ENCODE measurements at regions not wholly inside any gene's neighbourhood (a gene's known extent, or its start where the extent isn't known, plus 50 kb on each side); places are given as distances from the start of the nearest gene placed in this dataset.

GRCh38 chr4:152225680-152226079, 310.2 kb downstream of the FBXW7 start:
- Mint-ChIP-seq H3K36me3 (ENCODE audit: low read depth) (peaks cover 2% of the 10 kb centered on the region), H3K27ac (no peak overlapping the region), H3K27me3 (ENCODE audit: insufficient read depth) (no peaks in the 10 kb centered on the region), H3K9me3 (no peaks in the 10 kb centered on the region), H3K4me1 (ENCODE audit: low read depth) (peaks cover 18% of the 10 kb centered on the region), H3K4me3 (no peak overlapping the region)
- intact Hi-C loops (cut with micrococcal nuclease), result no loop called here
- no peak for DNase-seq (ENCODE audit: low spot score)

- no peaks in the 10 kb centered on the region for H3K9me3 Mint-ChIP-seq
- H3K4me1 Mint-ChIP-seq (ENCODE audit: low read depth), result peaks cover 27% of the 10 kb centered on the region
- peak overlapping the region; percentile 31 for H3K27ac Mint-ChIP-seq
- H3K4me3 Mint-ChIP-seq, result no peak overlapping the region
- no peaks in the 10 kb centered on the region for H3K27me3 Mint-ChIP-seq (ENCODE audit: insufficient read depth)
- intact Hi-C loops (cut with micrococcal nuclease), result no loop called here
- H3K36me3 Mint-ChIP-seq (ENCODE audit: low read depth), result peaks cover 2% of the 10 kb centered on the region
- DNase-seq (ENCODE audit: low spot score), result no peak
Observed at GRCh38 chr4:152224721-152225420, 311.0 kb downstream of the FBXW7 start.

DNA sequence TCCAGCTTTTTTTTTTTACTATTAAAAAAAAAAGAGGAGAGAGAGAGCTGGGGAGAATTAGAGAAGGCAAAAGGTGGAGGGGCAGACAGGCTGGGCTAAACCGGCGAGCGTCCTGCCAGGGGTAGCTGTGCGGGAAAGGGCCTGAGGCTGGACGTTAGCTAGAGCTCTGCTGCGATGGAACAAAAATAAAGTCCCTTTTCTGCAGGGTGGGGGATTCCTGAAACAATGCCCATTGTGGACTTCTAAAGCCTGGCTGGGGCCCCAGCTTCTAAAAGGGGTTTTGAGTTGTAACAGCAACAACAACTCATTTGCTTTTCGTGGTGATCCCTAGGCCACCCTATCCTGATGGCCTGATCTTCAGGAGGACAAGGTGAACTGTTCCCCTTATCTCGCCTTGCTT, 311.7 kb downstream of the FBXW7 start:
- no peaks in the 10 kb centered on the region for H3K9me3 Mint-ChIP-seq
- H3K4me3 Mint-ChIP-seq, result no peak overlapping the region
- DNase-seq (ENCODE audit: low spot score), result no peak
- H3K4me1 Mint-ChIP-seq (ENCODE audit: low read depth), result peaks cover 31% of the 10 kb centered on the region
- no peak overlapping the region for H3K27ac Mint-ChIP-seq
- H3K27me3 Mint-ChIP-seq (ENCODE audit: insufficient read depth), result no peaks in the 10 kb centered on the region
- peaks cover 2% of the 10 kb centered on the region for H3K36me3 Mint-ChIP-seq (ENCODE audit: low read depth)
- intact Hi-C loops (cut with micrococcal nuclease), result no loop called here

DNA sequence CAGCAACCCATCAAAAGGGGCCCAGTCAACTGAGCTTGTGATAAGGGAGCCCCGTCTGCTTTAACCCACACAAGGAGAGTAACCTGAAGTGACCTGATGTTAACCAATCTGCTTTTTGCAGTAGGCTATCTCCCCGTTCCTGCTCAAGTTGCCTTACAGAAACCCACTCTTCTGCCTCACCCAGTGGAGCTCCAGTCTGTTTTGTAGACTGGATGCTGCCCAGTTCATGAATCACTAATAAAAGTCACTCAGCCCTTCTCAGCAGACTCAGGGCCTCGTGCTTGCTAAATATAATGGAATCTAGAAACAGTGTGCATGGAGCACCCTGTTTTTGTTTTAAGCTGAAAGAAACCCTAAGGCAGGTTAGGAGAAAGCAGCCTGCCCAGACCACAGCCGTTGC, 312.3 kb downstream of the FBXW7 start:
- H3K4me1 Mint-ChIP-seq (ENCODE audit: low read depth), result peaks cover 37% of the 10 kb centered on the region
- H3K27me3 Mint-ChIP-seq (ENCODE audit: insufficient read depth), result no peaks in the 10 kb centered on the region

DNA sequence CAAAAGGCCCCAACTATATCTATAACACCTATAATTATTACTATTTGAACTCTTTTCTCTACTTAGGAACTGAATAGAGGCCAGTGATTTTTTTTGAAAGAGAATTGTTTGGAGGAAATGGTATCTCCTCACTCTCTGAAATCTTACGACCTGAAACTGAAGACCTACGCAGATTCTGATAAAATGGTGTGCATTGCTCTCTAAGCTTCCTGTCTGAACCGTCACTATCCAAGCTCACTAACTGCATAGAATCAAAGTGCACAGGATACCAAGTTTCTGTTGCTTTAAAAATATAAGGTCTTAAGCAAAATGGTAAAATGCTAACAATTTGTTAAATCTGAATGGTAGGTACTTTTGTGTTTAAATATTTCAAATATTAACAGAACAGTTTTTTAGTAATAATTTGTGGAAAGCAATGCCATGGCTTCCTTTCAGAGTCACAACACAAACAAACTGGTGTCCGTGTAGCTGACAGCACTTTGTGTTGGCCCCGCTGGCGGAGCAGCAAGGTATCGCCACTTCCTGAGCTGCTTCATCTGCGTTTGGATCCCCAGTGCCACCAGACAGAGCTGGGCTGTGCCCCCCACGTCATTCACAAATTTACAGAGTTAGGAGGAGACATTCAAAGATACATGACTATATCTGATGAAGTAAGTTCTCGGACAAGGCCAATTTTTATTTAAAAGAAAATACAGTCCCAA, 313.9 kb downstream of the FBXW7 start:
- Mint-ChIP-seq H3K27me3 (ENCODE audit: insufficient read depth) (no peaks in the 10 kb centered on the region), H3K4me3 (no peak overlapping the region), H3K9me3 (no peaks in the 10 kb centered on the region), H3K27ac (no peak overlapping the region), H3K36me3 (ENCODE audit: low read depth) (peaks cover 4% of the 10 kb centered on the region), H3K4me1 (ENCODE audit: low read depth) (peaks cover 39% of the 10 kb centered on the region)
- intact Hi-C loops (cut with micrococcal nuclease), result no loop called here
- no peak for DNase-seq (ENCODE audit: low spot score)

More for the DNA sequence above, 312.3 kb downstream of the FBXW7 start:
- no peak overlapping the region for H3K27ac Mint-ChIP-seq
- no peaks in the 10 kb centered on the region for H3K9me3 Mint-ChIP-seq
- DNase-seq (ENCODE audit: low spot score), result no peak
- H3K36me3 Mint-ChIP-seq (ENCODE audit: low read depth), result peaks cover 2% of the 10 kb centered on the region
- intact Hi-C loops (cut with micrococcal nuclease), result no loop called here
- no peak overlapping the region for H3K4me3 Mint-ChIP-seq

DNA sequence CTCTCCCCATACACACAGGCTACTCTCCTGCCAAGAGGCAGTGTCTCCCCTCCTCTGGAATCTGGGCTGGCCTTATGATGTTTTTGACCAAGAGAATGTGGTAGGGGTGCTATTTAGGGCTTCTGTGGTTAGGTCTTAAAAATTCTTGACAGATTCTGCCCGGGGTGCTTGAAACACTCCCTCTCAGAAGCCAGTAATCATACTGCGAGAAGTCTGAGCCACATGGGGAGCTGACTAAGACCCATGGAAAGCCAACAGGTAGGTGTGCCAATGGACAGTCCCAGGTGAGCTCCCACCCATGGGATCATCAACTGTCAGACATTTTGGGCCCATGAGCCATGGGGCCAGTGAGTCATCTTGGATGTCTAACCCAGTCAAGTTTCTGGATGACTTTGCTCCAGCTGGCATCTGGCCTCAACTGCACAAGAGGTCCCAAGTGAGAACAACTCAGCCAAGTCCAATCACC, 315.7 kb downstream of the FBXW7 start:
- peaks cover 8% of the 10 kb centered on the region for H3K36me3 Mint-ChIP-seq (ENCODE audit: low read depth)
- H3K27me3 Mint-ChIP-seq (ENCODE audit: insufficient read depth), result no peaks in the 10 kb centered on the region
- intact Hi-C loops (cut with micrococcal nuclease), result no loop called here
- H3K27ac Mint-ChIP-seq, result no peak overlapping the region
- H3K9me3 Mint-ChIP-seq, result peaks cover 7% of the 10 kb centered on the region
- no peak for DNase-seq (ENCODE audit: low spot score)
- H3K4me3 Mint-ChIP-seq, result no peak overlapping the region
- H3K4me1 Mint-ChIP-seq (ENCODE audit: low read depth), result peaks cover 39% of the 10 kb centered on the region

GRCh38 chr4:152218576-152218975, 317.3 kb downstream of the FBXW7 start:
- no peak for DNase-seq (ENCODE audit: low spot score)
- Mint-ChIP-seq H3K27me3 (ENCODE audit: insufficient read depth) (no peaks in the 10 kb centered on the region), H3K36me3 (ENCODE audit: low read depth) (peaks cover 13% of the 10 kb centered on the region), H3K27ac (no peak overlapping the region), H3K4me1 (ENCODE audit: low read depth) (peaks cover 39% of the 10 kb centered on the region), H3K9me3 (peaks cover 22% of the 10 kb centered on the region), H3K4me3 (no peak overlapping the region)
- intact Hi-C loops (cut with micrococcal nuclease), result no loop called here

DNA sequence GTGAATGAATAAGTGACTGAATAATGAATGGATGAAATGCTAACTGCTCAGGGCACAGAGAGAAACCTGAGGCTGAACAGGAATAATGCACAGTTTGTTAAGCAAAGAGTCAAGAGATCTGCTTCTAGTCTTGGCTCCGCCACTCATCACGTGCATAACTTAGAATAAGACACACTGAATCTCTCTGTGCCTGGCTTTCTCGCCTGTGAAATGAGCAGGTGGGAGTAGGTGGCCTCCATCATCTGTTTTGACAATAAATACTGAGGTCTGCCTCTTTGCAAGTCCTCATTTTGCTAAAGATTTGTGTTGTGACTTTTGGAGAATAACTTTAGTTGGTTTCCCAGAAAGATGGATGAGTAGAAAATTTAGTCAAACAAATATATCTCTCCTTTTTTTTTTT, 318.0 kb downstream of the FBXW7 start:
- intact Hi-C loops (cut with micrococcal nuclease), result no loop called here
- DNase-seq (ENCODE audit: low spot score), result no peak
- H3K4me1 Mint-ChIP-seq (ENCODE audit: low read depth), result peaks cover 39% of the 10 kb centered on the region
- no peaks in the 10 kb centered on the region for H3K27me3 Mint-ChIP-seq (ENCODE audit: insufficient read depth)
- H3K9me3 Mint-ChIP-seq, result peaks cover 27% of the 10 kb centered on the region
- H3K4me3 Mint-ChIP-seq, result no peak overlapping the region
- no peak overlapping the region for H3K27ac Mint-ChIP-seq
- H3K36me3 Mint-ChIP-seq (ENCODE audit: low read depth), result peaks cover 14% of the 10 kb centered on the region

GRCh38 chr4:152211936-152212653, 323.8 kb downstream of the FBXW7 start:
- H3K4me1 Mint-ChIP-seq (ENCODE audit: low read depth), result no peaks in the 10 kb centered on the region
- intact Hi-C loops (cut with micrococcal nuclease), result no loop called here
- H3K9me3 Mint-ChIP-seq, result peaks cover 32% of the 10 kb centered on the region
- peaks cover 19% of the 10 kb centered on the region for H3K27me3 Mint-ChIP-seq (ENCODE audit: insufficient read depth)
- no peak overlapping the region for H3K27ac Mint-ChIP-seq
- no peak for DNase-seq (ENCODE audit: low spot score)
- H3K36me3 Mint-ChIP-seq (ENCODE audit: low read depth), result peaks cover 10% of the 10 kb centered on the region
- H3K4me3 Mint-ChIP-seq, result no peak overlapping the region

- Mint-ChIP-seq H3K27ac (no peak overlapping the region), H3K4me3 (no peak overlapping the region), H3K36me3 (ENCODE audit: low read depth) (peaks cover 4% of the 10 kb centered on the region), H3K27me3 (ENCODE audit: insufficient read depth) (peaks cover 20% of the 10 kb centered on the region), H3K4me1 (ENCODE audit: low read depth) (no peaks in the 10 kb centered on the region), H3K9me3 (peaks cover 30% of the 10 kb centered on the region)
- no peak for DNase-seq (ENCODE audit: low spot score)
- intact Hi-C loops (cut with micrococcal nuclease), result no loop called here
Observed at GRCh38 chr4:152209772-152210493, 326.0 kb downstream of the FBXW7 start.

- H3K4me1 Mint-ChIP-seq (ENCODE audit: low read depth), result no peaks in the 10 kb centered on the region
- H3K4me3 Mint-ChIP-seq, result no peak overlapping the region
- no peaks in the 10 kb centered on the region for H3K36me3 Mint-ChIP-seq (ENCODE audit: low read depth)
- no peak for DNase-seq (ENCODE audit: low spot score)
- peaks cover 19% of the 10 kb centered on the region for H3K27me3 Mint-ChIP-seq (ENCODE audit: insufficient read depth)
- H3K9me3 Mint-ChIP-seq, result peaks cover 13% of the 10 kb centered on the region
- intact Hi-C loops (cut with micrococcal nuclease), result no loop called here
- no peak overlapping the region for H3K27ac Mint-ChIP-seq
Observed at GRCh38 chr4:152207378-152207720, 328.5 kb downstream of the FBXW7 start.

GRCh38 chr4:152206646-152207377, 329.1 kb downstream of the FBXW7 start:
- Mint-ChIP-seq H3K4me3 (no peak overlapping the region), H3K27me3 (ENCODE audit: insufficient read depth) (peaks cover 16% of the 10 kb centered on the region), H3K27ac (no peak overlapping the region), H3K4me1 (ENCODE audit: low read depth) (peaks cover 4% of the 10 kb centered on the region), H3K36me3 (ENCODE audit: low read depth) (no peaks in the 10 kb centered on the region), H3K9me3 (peaks cover 8% of the 10 kb centered on the region)
- DNase-seq (ENCODE audit: low spot score), result no peak
- intact Hi-C loops (cut with micrococcal nuclease), result no loop called here

Measured in activated T-helper 1 cell treated with anti-CD3 and anti-CD28 coated beads, Interleukin-12 subunit alpha, Interleukin-12 subunit beta, Interleukin-2, Interleukin-4 antibody, amounts not matched to agents 30 ng/mL and 10 ng/mL and 1 ng/mL, durations not matched to agents 14 hours and 24 hours and 36 hours (primary cell).